ENCODE measurements at regions not wholly inside any gene's neighbourhood (a gene's known extent, or its start where the extent isn't known, plus 50 kb on each side); places are given as distances from the start of the nearest gene placed in this dataset.

DNA sequence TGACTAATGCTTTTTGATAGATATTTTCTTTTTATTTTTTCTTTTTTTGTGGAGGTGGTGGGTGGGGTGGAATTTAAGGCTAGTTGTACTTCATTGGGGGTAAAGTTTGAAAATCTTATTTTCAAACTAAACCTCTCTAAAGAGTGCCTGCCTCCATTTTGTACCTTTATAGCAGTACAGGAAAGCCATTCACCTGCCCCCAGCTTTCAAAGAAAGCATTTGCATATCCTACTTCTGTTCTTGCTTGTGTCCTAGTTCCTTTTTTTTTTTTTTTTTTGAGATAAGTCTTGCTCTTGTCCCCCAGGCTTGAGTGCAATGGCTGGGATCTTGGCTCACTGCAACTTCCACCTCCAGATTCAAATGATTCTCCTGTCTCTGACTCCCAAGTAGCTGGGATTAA lies 766.2 kb upstream of the LRRC4C start:
- no peak for DNase-seq

DNA sequence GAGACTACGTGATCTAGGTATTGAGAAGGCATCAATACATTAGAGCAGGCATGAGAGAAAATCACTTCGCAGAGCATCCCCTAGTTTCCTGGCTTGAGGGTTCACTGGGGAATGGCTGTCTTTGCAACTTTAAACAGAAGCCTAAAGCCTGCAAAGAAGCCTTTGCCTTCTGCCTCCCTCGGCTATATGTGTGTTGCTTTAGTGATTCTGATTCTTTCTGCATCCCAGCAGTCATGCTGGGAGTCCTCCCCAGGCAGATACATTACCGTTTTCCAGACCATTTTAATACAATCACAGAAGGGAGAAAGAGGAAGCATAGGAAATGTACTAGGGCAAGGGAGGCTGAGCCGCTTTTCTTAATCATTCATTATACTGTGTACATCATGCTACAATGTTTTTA lies 773.2 kb upstream of the LRRC4C start:
- DNase-seq, result no peak

DNA sequence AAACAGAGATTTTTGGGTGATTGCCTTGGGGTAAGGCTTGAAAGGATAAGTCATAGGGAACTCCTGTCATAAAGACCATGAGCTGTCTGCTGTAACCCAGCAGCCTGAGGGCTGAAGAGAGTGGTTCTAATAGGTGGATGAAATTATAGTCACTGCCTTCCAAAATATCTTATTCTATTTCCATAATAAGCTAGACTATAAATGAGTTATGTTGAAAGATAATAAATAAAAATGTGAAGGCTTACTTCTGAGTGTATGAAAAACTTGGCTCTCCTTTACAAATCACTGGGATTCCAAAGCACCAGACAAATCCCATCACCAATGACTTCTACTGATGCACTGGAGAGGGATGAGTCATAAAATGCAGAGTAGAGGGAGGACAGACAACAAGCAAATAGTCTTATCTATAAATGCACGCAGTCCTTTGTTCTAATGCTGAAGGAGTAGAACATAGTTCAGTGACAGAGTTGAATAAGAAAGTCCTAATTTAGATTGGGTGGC lies 775.0 kb upstream of the LRRC4C start:
- DNase-seq, result no peak

DNA sequence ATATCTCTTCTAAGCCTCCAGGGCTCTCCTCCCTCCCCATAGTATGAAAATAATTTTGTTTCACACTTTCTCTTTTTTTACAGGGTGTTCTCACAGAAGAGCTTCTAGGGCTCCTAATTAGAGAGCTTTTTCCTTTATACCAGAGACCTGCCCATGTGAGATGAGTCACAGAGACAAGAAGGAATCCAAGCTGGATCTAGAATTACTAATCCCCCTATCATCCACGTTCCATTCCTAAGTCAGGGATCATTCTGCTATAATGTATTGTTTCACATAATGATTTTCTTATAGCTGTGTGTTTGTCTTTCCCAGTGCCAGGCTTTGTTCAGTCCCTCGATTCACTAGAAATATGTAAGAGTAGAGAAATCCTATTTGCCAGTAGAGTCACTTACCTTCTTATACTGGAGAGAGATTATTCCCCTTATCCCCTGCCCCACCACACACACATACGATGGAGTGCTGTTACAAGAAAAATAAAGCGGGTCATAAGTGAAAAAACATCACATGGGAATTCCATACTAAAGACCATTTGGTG lies 778.3 kb upstream of the LRRC4C start:
- DNase-seq, result no peak

DNA sequence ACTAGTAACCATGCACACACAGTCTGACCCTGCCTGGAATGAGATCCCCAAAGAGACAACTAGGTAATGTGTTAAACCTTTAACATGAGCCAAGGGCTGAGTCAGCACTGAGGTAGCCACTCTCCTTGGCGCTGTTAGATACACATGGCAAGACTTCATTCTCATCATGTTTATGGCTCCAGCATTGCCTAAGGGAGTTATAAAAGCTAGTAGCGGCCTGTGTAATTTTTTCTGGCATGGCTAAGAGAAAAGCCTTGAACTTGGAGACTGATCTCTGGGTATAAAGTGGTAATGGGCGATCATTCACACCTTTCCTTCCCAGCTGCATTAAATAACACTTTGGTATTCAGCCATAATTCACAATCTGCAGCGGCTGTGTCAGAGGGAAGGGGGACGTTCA lies 779.7 kb upstream of the LRRC4C start:
- no peak for DNase-seq

DNA sequence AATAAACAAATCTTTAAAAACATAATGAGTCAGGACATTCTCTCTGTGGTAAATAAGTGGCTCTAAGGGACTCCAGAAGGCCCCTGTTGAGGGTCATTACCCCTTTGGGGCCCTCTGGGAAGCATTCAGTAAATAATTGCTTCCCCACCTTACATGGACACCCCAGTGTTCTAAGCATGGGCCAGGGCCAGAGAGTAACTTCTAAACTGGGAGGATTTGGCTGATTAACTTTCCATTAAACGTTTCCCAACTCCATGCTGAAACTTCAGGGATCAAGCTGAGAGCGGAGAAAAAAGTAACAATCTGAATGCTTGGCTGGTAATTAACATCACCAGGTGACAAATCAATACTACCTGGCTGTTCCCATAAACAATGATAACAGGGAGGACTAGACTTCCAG lies 783.9 kb upstream of the LRRC4C start:
- DNase-seq, result no peak

DNA sequence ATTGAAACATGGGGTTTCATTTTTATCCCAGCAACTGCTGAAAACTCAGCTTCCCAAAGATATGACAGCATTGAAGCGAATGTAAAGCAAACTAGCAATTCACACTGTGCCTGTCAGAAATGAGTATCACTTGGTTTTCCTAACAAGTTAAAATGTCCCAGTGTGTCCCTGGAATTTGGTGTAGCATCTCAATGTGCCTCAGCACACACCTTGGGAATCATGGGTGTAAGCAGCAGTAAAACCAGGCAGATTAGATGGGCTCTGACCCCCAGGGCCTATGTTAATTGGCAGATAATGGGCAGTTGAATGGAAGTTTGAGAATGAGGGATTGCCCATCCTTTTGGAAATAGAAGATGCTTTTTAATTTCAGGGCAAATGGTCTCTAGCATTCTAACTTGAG lies 784.9 kb upstream of the LRRC4C start:
- DNase-seq, result no peak

DNA sequence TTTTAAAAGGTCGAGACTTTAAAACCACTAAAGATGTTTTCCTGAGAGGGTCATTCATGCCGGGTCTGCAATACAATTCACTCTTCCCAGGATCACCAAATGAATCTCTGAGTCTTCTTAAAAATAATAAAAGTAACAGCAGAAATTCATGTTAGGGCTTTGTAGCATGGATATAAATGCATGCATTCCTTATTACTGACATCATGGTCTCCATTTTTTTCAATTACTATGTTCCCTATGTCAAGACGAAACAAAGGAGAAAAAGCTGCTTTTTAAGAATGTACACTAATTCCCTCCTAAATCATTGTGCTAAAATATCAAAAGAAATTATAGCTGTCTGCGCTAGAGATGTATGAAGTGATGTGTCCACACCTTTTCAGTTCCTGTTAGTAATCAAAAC lies 789.9 kb upstream of the LRRC4C start:
- no peak for DNase-seq

DNA sequence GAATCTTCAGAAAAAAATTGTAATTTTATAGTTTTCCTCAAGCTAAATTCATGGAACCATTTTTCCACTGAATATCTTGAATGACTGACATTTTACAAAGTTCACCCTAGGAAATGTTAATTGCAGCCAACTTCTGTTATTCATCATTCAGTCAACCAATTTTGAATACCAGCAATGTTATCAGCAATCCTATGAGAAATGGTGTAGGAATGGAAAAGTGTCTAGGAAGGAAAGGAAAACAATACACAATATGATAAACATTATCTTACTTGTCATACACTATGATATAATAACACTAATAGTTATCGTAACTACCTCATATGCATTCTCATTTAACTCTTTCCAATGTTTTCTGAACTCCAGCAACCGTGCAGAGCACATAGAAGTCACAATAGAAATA lies 790.5 kb upstream of the LRRC4C start:
- DNase-seq, result no peak

DNA sequence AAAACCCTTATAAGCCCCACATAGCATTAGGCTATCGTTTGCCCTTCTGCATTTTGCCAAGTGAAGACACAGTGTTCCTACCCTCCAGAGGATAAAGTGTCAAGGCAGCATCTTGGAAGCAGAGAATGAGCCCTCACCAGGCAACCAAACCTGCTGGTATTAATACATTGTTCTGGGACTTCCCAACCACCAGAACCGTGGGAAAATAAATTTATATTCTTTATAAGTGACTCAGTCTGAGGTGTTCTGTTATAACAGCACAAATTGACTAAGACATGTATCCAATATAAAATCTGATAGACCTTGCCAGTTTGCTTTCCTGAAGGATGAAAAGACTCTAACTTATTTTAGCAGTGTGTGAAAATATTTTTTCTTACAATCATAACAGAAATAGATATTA lies 792.5 kb upstream of the LRRC4C start:
- DNase-seq, result no peak

DNA sequence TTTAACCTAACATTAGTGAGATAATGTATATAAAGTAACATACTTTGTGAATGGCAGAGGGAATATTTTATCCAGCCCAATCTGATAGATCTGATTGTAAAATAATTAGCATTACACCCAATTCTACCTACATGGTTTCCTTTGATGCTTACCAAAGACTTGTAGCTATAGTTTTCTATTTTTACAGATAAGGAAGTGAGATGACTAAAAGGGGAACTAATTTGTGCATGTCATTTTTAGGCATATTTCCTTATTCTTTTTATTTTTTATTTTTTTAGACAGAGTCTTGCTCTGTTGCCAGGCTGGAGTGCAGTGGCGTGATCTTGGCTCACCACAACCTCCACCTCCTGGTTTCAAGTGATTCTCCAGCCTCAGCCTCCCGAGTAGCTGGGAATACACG lies 793.7 kb upstream of the LRRC4C start:
- no peak for DNase-seq

DNA sequence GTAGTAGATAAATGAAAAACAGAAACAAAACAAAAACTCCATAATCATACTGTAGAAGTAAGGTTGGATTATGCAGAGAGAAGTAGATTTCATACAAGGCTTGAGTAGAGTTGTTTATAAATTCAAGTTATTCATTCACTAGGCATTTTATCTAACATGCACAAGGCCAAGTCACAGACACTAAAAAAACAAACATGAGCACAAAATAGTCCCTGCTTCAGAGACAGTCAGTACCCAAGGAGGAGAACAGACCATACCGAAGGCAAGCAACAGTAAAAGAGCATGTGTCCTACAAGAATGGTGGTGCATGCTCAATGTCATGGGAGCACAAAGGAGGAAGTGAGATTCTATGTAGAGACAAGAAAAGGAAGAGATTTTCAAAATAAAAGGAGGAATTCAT lies 796.5 kb upstream of the LRRC4C start:
- no peak for DNase-seq

DNA sequence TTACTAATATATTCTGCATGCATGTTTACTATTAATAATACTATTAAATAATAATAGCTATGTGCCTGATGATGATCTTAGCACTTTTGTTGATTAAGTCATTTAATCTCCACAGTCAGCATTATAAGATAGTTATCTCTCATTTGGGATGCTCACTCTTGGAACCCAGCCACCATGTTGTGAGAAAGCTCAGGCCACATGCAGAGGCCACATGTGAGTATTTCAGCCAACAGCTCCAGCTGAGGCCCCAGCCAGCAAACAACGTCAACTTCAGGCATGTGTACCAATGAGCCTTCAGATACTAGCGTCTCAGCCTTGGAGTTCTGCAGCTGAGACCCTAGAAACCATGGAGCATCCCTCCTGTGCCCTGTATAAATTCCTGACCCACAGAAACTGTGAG lies 798.1 kb upstream of the LRRC4C start:
- no peak for DNase-seq

DNA sequence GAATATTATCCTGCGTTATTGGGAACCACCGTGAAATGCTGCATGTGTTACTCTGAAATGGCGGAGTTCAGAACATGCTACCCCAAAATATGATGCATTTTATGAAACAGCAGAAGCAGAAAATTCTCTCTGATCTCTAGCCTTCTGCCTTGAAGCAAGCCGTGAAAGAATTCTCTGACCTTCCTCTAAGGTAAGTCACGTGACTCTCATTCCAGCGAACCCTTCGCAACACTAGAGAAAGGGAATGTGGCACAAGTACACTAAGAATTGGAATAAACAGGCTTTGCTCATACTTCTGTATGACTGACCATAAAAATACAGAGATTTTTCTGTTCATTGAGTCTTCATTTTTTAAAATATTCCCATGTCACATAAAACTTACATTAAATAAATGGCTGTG lies 805.6 kb upstream of the LRRC4C start:
- no peak for DNase-seq

DNA sequence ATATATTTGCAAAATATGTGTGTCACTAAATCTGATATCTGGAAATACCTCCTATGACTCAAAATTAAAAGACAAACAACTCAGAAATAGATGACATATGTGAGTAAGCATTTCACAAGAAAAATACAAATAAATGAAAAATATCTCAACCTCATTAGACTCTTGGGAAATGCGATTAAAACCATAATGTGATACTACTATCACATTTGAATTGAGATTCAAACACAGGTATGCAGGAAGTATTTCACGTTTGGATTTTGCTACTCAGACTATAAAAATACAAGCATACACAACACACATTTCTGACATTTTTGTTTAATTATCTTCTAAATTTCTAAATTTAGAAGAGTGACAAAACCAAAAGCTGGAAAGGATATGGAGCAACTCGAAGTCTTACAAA lies 811.9 kb upstream of the LRRC4C start:
- no peak for DNase-seq

DNA sequence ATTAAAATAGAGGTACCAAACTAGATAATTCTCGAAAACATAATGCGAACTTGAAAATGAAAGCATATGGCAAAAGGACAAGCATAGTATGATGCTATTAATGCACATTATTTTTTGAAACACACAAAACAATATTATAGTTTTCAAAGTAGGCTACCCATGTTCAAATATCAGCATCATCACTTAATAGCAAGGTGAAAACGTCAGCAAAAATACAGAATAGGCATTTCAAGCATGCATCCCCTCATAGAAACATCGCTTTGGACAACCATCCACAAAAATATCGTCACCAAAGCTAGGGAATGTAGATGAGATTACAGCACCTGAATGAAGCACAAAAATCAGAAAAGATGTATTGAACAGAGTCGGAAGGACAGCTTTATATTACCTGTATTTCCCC lies 814.5 kb upstream of the LRRC4C start:
- DNase-seq, result no peak

DNA sequence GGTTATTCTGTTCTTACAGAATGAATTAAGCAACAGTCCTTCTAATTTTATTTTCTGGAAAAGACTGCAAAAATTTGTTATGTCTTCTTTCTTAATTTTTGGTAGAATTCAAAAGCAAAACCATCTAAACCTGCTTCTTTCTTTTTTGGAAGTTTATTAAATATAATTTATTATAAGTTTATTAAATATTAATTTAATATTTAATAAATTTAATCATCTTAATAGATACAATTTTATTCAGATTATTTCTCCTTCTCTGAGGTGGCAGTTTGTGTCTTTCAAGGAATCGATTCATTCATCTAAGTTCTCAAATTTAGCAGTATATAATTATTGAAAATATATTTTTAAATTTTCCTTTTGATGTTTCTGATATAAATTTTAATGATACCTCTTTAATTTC lies 837.5 kb upstream of the LRRC4C start:
- DNase-seq, result no peak

DNA sequence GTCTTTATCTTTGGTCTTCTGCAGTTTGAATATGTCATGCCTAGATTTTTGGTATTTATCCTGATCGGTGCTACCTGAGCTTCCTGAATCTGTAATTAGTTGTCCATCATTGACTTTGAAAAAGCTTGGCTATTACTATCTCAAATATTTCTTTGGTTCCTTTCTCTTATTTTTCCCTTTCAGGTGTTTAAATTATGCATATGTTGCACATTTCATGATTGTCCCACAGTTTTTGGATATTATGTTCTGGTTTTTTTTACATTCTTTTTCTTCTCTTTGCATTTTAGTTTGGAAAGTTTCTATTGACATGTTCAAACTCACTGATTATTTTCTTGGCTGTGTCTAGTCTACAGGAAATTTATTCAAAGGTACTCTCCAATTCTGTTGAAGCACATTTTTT lies 840.3 kb upstream of the LRRC4C start:
- no peak for DNase-seq

DNA sequence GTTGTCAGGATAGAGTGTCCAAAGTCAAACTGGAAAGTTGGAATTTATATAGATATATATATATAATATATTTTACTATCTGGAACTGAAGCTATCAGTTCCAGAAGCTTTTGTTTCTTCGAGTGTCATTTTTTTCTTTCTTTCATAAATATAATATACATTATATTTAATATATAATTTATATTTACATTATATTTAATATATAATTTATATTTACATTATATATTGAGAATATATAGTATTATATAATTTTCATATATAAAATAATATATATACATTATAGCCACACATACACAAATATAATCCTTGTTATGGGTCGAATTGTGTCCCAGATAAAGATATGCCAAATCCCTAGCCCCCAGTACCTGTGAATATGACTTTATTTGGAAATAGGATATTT lies 842.3 kb upstream of the LRRC4C start:
- DNase-seq, result no peak

DNA sequence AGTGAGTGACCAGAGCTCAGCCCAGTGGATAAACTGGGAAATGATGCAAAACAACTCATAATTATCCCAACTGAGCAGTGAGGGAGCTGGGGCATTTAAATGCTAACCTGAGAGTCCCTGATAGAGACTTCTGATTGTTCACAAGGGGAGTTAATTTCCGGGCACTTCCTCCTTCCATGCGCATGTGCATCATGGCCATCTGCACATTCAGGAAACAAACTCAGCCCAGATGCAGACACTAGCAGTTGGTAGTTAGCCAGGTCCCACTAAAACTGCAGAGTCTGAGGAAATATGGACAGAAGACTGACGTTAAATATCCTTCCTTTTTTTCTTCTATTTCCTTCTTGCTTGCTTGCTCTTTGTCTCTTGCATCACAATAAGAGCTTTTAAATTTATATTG lies 852.1 kb upstream of the LRRC4C start:
- DNase-seq, result no peak

DNA sequence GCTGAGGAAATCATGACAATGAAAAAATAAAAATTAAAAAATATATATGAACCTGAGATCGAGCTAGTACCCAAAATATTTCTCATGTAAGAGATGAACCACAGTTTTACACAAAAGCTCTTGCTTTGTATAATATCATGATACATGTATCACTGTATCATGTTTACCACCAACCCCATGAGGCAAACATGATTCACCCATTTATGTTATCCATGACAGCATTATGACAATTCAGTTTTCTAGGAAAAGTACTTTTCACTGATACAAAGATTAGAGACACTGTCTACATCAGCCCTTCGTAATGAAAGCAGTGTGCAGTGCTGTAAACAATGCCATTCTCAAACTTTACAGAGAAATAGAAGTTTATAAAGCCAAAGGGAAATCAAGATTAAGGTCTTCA lies 852.5 kb upstream of the LRRC4C start:
- no peak for DNase-seq

DNA sequence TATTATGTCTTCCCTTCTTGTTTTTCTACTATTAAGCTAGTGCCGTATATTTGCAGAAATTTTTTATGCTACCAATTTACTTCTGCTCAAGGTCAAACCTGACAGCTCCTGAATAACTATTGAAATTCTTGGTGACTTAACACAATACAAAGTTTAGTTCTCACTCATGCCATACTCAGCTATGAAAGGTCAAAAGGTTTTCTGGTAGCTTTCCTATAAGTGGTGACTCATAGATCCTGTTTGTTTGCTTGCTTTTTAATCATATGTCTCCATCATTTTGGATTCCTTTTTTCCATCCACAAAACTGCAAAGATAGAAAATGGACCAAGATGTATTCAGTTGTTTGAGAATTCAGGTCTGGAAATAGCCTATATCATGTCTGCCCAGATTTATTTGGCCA lies 855.8 kb upstream of the LRRC4C start:
- DNase-seq, result no peak

DNA sequence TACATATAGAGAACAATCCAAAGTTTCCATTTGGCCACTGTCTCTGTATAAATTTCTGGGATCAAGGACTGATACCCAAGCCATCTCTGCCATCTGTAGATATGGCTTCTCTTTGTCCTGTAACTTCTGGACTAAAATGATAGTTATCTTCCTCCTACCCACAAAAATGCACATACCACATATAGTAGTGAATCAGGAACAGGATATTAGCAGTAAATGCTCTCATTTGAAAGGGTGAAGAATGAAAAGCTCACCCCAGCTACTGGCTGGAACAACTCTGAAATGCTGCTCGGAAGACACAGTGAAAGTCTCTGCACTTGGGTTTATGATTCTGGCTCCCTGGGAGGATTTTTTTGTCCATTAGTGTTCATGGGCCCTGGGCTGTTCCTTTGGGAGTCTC lies 856.4 kb upstream of the LRRC4C start:
- no peak for DNase-seq

DNA sequence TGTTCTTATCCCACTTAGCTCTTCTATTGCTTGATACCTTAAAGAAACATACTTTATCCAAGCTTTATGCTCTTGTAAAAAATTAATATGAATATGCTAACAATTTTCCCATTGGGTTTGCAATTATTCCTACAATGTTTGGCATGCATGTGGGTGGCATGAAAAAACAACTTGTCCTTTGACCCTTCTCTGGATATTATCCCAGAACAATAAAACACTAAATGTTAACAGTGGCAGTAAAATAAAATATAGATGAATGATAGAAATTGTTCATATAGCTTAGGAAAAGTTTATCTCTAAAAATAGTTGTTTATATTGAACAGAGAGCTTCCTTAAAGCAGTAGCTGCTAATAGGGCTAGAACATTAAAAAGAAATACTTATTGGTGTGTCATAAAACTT lies 860.5 kb upstream of the LRRC4C start:
- DNase-seq, result no peak

DNA sequence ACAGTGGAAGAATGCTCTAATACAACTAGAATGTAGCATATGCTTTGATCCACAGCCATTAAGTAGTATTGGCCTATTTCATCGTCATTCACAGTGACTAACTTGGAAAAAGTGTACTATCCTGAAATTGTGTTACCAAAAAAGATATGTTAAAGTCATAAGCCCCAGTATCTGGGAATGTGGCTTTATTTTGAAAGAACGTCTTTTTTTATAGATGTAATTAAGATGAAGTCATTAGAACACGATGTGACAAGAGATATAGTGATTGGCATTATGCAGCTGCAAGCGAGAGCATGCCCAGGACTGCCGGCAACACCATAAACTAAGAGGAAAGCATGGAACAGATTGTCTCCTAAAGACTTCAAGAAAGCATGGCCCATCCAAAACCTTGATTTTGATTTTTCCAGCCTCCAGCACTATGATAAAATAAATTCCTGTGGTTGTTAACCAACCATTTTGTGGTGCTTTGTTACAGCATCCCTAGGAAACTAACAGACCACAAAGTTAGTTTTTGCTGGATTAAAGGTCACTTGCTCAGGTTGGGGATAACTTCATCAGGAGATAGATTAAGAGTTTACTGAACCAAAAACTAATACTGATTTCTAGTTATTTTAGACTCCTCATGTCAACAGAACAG lies 870.6 kb upstream of the LRRC4C start:
- no peak for DNase-seq
